CD4-positive, alpha-beta T cell treated with Interleukin-6 at 100 ng/mL for 8 hours (primary cell): ENCODE measurements at regions not wholly inside any gene's neighbourhood (a gene's known extent, or its start where the extent isn't known, plus 50 kb on each side); places are given as distances from the start of the nearest gene placed in this dataset.

Experiments used
- DNase-seq: peaks from one replicate; pipeline ENCODE4 v3.0.0-alpha.2; 2020; ENCODE audit warnings: mixed read lengths, low spot score

DNA sequence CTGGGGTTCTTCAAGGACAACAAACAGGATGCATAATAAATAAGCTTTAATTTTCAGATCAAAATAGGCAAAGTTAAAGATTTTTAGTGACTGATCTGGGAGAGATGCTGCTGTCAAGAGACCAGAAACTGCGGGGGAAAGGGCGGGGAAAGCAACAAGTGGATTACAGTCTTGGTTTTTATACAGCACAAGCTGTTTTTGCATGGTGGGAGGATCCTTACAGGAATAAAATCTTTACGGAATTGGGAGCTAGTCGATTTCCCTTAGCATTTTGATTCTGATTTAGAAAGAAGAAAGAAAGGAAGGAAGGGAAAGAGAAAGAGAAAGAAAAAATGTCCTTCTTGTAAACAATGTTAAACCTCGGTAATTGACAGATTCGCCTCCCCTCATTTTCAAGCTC is 242.3 kb upstream of the SP8 start:
- DNase-seq: no peak

DNA sequence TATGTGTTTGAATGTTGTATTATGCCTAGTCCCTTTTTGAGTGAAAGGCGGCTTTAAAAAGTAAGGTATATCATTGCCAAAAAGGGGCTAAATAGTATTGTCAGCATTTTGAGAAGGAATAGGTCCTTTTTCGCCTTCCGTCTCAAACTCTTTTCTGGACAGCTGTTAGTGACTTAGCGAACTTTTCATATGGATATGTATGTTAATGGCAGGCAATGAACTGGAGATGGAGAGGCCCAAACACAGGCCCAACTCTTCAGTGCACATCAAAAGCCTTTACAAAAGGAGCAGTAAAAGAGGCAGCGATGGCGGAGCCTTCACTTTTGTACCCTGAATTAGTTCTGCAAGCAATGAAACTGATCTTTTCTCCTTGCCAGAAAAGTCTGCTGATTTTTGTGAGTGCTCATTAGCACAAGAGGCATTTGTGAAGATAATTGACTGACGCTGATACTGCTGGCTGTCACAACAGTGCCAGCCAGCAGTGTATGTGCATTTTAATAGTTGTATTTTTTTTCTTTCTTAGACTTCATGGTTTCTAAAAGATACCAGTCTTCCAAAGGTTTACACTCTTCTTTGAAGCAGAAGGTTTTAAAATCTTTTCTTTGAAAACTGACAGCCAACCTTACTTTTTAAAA is 243.7 kb upstream of the SP8 start:
- no peak for DNase-seq

DNA sequence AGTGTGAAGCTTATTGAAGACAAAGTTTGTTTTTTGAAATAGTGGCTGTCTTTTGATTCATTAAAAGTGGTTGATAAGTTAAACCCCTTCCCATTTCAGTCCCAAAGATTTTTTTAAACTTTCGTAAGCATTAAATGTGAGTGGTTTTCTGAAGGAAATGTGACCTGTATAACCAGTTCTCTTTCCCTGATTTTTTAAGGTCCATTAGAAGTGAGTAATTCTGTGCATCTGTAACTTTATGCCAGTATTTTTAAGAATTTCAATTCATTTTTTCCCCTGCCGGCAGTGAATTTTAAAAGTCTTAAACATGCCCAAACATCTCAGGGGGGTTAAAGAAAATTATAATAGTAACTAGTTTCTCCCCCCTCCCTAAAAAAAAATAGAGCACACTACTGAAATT is 254.6 kb upstream of the SP8 start:
- DNase-seq: no peak

DNA sequence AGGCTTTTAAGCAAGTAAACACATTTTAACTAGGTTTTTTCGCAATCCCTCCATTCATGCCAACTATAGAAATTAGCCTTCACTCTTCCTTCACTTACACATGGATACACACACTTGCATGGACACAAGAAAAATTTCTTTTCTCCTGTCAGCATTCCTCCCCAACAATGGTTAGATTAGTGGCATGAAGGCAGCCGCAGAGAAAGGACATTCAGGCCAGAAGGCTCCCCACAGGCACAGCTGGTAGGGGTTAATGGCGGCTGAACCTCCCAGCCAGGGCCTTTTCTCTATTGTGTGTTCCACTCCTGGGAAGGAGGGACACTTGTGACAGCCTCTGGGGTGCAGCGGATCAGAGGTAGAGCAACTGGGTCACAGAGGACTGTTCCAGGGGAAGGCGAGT is 255.0 kb upstream of the SP8 start:
- DNase-seq: no peak

DNA sequence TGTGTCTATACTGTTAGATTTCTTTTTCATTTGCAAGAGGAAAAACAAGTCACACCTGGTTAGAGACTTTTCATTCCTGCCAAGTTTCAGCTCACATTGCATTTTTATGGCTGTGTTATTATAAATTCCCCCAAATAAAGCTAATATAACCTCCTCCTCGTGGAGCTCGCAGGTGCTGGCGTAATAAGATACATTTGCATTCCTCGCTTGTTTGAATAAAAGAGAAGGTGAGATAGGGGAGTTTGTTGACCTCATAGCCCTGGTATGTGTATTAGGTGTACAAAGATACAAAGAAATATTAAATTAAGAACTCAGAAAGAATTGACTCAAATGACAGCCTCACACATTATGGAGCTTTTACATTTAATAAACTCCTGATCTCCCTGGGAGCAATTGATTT is 257.7 kb upstream of the SP8 start:
- no peak for DNase-seq

DNA sequence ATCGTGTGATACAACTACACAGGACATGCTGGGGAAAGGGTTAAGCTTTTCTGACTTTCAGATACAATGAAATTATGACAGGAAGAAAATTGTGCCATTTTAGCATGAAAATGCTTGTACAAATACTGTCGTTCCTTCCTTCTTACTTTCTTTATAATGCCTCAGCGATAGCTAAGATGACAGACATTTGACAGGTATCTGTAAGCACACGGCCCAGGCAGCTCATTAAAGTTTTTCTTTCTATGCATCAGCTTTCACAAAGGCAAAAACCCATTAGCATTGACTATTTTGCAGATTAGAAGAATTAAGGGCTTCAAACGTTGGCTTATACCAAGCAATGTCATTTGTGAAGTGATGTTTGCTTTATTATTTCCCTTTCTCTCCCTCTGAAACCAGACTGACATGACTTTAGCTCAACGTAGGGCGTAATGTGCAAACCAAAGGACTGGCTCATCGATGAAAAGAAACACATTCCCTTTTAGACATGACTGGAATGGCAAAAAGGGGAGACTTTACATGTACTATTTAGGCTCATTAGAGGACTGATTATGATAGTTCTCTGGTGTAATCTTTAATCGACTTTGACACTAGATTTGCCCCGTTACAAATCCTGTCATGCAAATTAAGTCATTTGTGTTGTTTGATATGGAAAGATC is 258.4 kb upstream of the SP8 start:
- DNase-seq: no peak

DNA sequence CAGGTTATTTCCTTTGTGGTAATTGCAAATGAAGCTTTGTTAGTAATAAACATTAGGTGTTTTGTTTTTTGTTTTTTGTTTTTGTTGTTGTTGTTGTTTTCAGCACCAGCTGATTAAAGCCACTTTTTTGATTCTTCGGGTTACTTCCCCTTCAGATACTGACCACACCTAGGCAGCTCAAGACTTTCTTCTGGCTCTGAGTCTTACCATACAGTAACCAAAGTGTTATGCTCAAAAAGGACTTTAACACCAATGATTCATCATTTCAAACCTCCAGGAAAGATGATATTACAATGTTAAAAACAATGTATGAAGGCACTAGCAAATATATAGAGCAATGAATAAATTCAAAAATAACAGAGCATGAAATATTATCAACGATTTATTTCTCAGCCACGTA is 265.2 kb upstream of the SP8 start:
- no peak for DNase-seq

DNA sequence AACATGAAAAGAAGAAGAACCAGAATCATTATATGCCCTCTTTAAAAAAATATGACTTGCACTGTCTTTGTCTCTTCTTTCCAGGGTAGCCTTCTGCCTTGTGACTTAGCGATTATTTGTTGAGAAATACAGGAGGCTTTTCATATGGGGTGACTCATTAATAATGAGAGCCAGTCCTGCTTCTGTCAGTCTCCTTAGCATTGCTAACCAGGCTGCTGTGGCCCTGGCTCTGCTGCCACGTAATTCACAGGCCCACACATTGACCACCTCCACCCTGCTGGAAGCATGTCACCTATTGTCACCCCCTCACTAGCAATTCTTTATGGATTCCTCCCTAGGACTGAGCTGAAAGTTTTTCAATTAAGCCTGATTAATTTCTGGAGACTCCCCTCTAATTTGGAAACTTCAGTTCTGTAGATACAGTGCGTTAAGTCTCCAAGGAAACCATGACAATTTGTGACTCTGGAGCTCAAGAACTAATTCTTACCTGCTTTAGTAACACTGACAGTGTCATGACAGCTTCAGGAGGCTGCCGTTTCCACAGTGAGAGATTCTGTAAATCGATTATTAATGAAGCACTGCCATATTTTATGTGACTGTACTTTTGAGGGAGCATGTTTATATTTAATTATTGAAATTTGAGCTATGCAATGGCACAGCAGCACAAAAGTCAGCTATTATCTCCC is 267.9 kb upstream of the SP8 start:
- no peak for DNase-seq

DNA sequence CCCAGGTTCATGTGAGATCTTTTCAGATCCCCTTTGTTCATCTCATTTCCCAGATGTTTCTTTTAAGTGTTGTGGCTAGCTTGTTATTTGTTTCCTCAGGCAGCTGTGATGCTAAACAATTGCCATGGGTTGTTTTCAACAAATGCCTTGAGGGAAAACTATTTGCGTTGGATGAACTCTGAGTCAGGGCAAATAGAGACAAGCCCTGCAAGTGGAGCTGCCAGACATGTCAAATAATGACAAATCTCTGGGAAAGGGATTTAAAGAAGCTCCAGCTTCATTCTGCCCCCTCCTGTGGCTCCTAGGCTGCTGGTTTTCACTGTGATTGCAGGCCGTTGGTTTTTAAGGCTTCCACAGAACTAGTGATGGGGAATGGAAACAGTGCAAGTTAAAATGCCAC is 272.4 kb upstream of the SP8 start:
- no peak for DNase-seq

DNA sequence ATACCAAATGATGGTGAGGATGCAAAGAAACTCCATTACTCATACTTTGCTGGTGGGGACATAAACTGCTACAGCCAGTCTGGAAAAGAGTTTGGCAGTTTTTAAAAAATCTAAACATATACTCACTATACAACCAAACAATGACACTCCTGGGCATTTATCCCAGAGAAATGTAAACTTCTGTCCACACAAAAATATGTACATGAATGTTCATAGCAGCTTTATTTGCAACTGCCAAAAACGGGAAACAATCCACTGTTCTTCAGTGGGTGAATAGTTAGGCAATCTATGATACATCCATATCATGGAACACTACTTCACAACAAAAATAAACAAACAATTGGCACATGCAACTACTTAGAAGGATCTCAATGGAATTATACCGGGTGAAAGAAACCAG is 276.4 kb upstream of the SP8 start:
- no peak for DNase-seq

DNA sequence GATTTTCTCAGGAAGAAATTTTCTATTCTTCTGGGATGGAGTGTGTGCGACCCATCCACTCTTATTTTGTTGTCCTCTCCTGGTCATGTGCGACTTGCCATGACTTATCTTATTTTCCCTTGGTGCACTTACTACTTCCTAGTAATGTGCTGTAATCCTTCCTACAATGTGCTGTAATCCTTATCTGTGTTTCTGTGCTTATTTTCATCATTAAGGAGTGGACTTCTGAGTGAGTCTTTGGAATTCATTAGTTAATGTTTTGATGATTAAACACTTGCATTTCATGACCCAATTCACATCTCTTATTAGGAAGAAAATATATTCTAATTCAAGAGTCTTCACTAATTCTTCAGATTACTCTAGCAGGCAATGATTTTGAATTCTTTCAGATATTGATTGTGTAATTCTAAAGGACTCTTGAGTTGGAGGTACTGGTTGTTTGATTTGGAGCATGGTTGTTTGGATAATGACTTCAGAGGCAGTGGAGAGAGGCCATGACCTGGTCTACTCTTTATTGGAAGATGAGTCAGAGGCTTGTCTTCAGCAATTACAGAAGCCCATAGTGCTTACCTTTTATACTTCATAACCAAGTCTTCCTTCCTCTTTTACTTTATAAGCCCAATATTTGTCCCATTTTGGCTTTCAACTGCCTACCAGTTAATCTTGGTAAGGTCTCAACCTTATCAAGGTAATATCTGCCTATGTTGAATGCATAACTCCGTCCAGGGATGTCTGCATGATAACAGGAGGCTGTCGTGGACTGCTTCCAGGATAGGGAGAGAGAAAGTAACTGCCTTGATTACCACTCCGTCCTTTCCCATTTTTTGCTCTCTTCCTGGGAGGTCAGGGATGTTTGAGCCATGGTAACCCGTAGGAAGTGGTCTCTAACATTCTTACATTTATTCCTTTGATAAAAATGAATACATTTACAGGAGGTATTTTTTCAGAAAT is 278.3 kb upstream of the SP8 start:
- no peak for DNase-seq

DNA sequence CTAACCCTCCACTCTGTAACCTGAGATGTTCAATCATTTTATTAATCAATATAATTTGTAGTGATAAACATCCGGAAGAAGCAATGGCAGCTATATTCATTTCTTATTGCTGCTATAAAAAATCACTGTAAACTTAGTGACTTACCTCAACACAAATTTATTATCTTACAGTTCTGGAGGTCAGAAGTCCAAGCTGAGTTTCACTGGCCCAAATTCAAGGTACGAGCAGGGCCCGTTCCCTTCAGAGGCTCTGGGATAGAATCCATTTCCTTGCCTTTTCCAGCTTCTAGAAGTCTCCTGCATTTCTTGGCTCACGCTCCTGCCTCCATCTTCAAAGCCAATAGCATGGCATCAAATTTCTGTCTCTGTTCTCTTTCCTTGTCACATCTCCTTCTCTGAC is 279.5 kb upstream of the SP8 start:
- DNase-seq: no peak

DNA sequence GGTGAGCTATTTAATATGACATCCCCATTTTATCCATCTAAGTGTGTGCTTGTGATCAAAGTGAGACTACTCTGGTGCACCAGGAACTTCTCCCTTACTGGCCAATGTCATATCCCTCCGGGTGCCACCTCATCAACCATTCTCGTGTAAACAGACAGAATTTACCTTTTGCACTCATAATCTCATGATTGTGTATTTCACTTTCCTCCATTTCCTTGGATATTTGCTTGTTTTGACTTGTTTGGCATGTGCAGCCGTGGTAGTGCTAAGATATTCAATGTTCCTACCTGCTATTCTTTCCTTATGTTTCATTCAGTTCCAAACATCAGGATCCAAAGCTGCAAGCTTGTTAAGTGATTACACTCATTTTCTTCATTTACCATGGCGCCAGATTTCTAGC is 280.5 kb upstream of the SP8 start:
- DNase-seq: no peak

DNA sequence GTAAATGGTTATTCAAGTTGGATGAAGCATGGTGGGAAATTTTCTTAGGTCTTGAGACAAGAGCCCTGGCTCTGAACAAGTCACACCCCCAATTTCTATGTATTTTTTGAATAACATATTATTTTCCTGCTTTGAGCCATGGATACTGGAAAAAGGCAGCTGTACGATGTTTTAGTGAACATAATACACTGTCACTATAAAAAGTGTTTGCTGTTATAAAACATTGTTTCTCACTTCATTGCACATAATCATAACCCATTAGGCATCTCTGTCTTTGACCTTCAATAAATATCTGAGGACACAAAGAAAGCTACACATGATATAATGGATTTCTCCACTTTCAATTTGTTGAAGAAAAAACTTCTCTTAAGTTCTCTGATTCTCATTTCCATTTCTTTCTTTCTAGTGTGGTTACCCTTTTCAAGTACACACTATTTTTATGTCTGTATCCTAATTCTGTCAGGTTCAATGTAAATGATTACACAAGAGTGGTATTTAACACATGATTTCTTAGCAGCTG is 283.9 kb upstream of the SP8 start:
- no peak for DNase-seq

DNA sequence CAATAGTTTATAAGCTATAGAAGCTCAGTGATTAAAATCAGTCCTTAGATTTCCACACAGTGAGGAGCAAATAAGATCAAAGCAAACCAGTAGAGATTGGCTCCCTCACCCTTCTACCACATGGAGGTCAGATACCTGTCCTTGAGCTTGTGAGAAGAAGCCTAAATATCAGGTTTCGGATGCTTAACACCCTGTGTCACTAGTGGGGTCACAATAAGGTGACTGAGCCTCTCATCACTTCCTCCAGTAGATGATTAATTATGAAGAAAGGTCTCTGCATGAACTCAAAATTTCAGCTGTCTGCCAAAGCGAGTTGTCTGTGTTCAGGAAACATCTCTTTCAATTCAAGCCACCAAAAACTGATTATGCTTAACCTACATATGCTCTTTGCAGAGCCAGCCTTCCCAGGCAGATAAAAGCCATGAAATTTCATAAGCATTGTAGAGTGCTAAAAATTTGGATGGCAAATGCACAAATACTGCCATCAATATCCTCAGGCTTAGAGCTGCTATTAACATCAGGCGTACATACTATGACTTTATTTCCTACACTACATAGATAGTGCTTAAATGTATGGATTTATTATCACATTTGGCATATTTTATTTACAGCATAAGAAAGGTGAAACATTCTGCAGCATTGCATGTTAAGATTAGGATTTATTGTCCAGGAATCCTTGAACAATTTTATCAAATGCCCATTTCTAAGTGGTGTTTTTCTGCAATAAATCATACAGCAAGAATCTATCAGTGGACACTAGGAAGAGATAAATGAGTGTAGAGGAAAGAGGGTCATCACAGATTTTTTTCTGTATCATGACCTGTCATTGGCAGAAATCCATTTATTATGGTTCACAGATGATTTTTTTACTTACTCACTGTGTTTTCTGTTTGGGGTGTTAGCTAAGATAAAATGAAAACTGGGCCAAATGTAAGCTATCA is 285.1 kb upstream of the SP8 start:
- DNase-seq: no peak

DNA sequence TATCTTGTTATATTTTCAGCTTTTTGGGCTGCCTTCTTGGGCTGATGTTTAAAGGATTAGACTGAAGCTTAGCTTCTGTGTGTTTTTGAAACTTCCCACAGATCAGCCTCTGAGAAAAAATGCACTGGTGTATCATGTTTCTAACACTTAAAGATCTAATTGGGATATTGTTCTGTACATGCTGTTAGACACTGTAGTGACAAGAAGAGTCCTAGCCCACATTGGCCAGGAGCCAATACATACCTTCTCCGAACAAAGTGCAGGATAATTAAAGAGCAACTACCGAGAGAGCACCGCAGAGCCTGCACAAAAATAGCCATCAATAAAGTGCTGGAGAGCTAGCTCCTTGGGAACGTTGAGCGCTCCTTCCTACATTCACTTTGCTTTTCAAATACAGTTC is 289.4 kb upstream of the SP8 start:
- DNase-seq: no peak

DNA sequence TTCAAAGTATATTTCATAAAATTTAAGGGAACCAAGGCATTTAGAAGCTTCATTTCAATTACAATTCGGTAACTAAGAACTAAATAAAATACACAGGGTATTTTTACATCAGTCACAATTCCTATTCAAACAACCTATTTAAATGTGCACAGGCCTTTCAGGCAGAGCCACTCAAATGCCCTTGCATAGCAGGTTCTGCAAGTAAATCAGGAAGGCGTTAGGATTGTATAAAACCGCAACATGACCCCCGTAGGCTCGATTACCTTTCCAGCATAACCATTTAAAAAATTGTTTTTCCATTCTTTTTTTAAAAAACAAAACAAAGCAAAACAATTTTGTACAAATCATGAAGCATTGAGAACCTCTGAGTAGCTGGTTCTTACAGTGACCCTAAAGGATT is 289.9 kb upstream of the SP8 start:
- no peak for DNase-seq

DNA sequence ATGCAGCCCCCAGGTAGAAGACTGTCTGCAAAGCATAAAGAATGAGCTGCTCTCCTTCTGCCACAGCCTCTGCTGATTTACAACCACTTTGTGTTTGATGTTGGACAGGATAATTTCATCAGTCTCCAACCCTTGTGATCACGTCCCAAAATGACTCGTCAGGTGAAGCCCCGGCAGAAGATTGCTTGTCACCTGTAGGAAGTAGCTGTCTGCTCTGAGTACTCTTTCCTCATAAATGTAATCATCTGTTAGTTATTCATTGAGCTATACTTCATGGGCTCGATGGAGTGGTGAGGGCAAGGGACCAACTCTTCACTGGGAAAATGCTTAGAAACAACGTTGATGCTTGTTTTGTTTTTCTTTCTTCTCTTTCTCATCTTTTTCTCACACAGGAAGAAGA is 290.9 kb upstream of the SP8 start:
- no peak for DNase-seq

DNA sequence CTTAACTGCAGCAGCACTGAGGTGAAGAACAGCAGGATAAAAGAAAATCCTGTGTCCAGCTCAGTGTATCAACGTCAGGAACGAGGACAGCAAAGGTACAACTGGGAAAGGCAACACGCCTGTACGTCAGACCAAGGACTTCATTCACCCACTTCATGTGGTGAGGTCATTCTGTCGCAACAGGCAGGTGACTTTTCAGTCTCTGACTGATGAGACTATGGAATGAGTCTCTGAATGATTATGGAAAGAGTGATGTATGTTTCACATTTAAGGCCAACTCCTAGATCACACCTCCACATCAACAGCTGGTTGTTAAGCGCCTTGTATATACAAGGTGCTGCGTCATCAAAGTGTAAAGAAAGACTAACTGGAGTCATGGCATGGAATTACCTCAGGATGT is 297.6 kb upstream of the SP8 start:
- no peak for DNase-seq

DNA sequence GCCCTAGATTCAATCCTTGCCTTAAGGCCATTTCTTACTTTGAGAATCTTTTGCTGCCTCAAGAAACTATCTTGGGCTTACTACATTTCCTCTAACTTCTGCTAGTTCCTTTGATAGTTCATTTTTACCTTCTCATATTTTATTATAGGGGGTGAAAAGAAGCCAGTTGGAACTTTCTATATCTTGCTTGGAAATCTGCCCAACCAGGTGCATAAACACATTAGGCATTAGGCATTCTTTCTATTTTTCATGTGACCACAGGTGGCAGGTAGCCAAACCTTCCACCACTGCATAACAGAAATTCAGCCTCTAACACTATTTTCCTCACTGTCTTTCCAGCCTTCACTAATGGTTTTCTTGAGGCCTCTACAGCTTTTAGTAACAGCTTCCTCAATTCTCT is 300.0 kb upstream of the SP8 start:
- DNase-seq: no peak

DNA sequence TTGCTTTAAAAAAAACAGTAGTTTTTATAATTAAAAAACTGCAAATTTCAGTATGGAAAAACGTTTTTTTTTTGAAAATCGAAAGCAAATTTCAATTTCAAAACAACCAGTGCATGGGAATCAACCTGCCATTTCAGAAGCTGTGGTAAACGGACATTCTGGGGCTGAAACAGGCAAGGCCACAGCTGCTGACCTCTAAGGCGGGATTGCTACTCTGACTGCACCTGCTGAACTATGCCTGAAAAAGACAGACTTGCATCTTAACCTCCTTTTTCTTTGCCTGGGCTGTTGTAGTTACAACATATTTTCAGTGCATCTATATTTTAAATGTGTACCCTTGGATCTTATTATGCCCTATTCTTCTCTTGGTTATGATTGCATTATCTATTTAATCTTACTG is 303.0 kb upstream of the SP8 start:
- DNase-seq: no peak
